ENCODE measurements at regions not wholly inside any gene's neighbourhood (a gene's known extent, or its start where the extent isn't known, plus 50 kb on each side); places are given as distances from the start of the nearest gene placed in this dataset.
"Not testable (repeated sequence)": the region's sequence is repeated elsewhere in the genome, so short reads cannot be mapped to it uniquely, and the experiment has no call there.

GRCh38 chr11:81869351-81870065 is 864.2 kb downstream of the FAM181B start:
- no peak for DNase-seq
- intact Hi-C loops (cut with DNase I) = no loop called here

- no peak for DNase-seq
- intact Hi-C loops (cut with DNase I) = no loop called here
Observed at GRCh38 chr11:81866896-81867295, 866.8 kb downstream of the FAM181B start.

- intact Hi-C loops (cut with DNase I) = no loop called here
- DNase-seq = no peak
Observed at GRCh38 chr11:81857386-81857785, 876.3 kb downstream of the FAM181B start.

- DNase-seq = no peak
- intact Hi-C loops (cut with DNase I) = no loop called here
Observed at GRCh38 chr11:81853791-81854190, 879.9 kb downstream of the FAM181B start.

DNA sequence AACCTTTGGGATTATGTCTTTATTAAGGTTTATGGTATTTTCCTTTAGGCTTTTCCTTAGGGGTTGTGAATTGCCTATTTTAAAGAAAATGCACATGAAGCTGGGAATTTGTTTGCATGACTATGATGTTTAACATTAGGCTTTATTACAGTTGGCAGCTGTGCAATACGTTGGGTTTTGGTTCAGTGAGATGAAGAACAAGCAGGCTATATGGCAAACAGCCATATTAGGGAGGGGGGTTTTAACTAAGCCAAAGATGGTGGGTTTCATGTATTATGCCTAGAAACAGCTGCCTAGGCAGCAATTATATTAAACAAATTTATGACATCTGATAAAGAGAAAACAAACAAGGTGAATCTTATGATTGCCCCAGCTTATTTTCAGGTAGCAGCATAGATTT is 880.8 kb downstream of the FAM181B start:
- no peak for DNase-seq
- intact Hi-C loops (cut with DNase I) = no loop called here

- intact Hi-C loops (cut with DNase I) = no loop called here
- no peak for DNase-seq
Observed at GRCh38 chr11:81840380-81840779, 893.3 kb downstream of the FAM181B start.

- DNase-seq = no peak
- intact Hi-C loops (cut with DNase I) = no loop called here
Observed at GRCh38 chr11:81839976-81840375, 893.7 kb downstream of the FAM181B start.

DNA sequence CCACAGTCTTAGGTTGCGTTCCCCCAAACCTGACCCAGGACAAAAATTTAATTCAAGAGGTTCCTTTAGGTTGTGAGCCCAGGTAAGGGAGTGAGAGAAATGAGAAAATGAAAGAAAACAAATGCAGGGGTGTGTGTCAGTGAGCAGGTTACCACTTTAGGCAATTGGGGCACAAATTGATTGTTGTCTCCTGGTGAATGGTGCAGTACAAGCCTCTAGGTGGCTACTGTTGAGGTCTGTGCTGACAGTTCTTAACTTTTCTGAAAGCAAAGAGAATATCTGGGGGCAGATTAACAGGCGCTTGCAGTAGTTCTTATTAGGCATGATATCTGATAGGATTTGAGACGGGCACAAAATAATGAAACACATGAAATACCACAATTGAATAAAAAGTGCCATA is 894.6 kb downstream of the FAM181B start:
- intact Hi-C loops (cut with DNase I) = no loop called here
- DNase-seq = no peak

DNA sequence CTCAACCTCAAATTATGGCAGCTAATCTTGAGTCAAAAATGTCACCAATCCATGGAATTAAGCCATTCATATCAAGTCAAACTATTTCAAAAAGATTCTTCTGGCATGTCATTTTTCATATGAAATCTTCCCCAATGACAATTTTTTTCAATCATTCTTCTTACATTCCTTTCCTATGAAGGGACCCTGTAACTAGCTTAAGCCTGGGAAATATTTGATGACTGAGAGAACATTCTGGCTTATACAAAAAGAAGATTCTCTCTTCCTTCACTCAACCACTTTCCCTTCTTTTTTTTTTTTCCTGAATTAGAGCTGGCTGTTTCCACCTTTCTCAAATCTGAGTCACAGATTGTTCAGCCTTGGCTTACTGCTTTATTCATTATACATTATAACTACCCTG is 903.7 kb downstream of the FAM181B start:
- intact Hi-C loops (cut with DNase I) = no loop called here
- no peak for DNase-seq

DNA sequence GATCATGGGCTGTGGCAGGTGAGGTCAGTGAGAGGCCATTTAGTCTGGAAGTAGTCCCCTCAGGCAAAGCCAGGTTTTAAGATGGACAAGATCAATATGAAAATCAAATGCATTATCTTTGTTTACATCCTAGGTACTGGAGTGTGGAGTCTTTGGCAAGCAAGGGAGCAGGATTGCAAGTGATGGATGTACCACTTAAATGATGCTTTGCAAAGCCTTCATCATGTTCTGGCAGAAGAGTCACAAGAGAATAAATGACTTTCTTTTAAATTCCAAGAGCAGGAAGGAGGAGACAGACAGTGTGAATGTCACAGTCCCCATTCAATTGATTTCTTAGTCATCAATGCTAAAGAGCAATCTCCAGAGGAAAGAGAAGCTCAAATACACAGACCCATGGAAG is 908.3 kb downstream of the FAM181B start:
- DNase-seq = no peak
- intact Hi-C loops (cut with DNase I) = no loop called here

- intact Hi-C loops (cut with DNase I) = no loop called here
Observed at GRCh38 chr11:81819462-81819861, 914.2 kb downstream of the FAM181B start.

GRCh38 chr11:81804858-81805257 is 928.8 kb downstream of the FAM181B start:
- DNase-seq = no peak
- intact Hi-C loops (cut with DNase I) = no loop called here

More at GRCh38 chr11:81819462-81819861, 914.2 kb downstream of the FAM181B start:
- DNase-seq = no peak

GRCh38 chr11:81802591-81802990 is 931.1 kb downstream of the FAM181B start:
- intact Hi-C loops (cut with DNase I) = no loop called here
- DNase-seq = no peak

GRCh38 chr11:81792416-81792815 is 941.2 kb downstream of the FAM181B start:
- DNase-seq = no peak
- intact Hi-C loops (cut with DNase I) = no loop called here

DNA sequence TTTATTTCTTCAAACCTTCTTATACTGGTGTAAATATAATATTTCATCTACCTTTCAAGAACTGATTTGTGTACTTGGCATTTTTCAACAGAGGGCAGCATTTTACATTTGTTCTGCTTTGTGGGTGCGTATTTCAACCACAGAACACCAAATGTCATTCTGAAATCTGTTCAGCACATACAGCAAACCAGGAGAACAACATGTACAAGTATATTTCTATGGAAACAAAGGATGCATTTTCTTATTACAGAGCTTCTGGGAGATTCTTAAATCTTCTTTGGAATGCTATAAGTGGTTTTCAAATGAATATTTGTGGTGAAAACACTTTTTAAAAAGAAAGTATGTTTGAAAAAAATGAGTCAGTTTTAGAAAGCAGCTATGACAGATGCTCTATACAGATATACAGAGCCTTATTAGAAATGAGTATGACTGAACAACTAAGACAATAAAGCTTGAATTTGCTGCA is 946.0 kb downstream of the FAM181B start:
- DNase-seq = peak in 2 of 42 donors; percentile 11 to 17
- intact Hi-C loops (cut with DNase I) = no loop called here

DNA sequence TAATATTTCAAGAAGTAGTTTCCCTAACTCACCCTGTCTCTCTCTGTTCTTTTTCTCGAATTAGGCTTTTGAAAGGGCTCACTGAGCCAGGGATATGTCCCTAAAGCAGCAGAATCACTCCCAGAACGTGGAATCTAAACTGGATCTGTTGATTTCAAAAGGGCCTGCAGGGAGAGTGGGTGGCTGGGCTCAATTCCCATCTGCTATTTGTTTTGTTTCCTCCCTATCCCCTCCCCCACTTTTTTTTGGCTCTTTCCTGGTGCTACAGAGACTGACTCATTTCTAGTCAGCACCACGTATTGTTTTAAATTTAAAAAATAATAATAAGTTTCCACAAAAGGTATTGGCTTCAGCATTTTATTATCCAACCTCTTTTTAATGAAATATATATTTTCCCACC is 961.5 kb downstream of the FAM181B start:
- DNase-seq = peak in 2 of 42 donors; percentile 13 to 39
- intact Hi-C loops (cut with DNase I) = no loop called here

DNA sequence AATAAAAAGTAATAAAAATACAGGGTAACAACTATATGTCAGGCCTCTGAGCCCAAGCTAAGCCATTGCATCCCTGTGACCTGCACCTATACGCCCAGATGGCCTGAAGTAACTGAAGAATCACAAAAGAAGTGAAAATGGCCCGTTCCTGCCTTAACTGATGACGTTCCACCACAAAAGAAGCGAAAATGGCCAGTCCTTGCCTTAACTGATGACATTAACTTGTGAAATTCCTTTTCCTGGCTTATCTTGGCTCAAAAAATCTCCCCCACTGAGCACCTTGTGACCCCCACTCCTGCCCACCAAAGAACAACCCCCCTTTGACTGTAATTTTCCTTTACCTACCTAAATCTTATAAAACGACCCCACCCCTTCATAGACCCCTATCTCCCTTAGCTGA is 963.8 kb downstream of the FAM181B start:
- DNase-seq; intact Hi-C loops (cut with DNase I): not testable (repeated sequence)

DNA sequence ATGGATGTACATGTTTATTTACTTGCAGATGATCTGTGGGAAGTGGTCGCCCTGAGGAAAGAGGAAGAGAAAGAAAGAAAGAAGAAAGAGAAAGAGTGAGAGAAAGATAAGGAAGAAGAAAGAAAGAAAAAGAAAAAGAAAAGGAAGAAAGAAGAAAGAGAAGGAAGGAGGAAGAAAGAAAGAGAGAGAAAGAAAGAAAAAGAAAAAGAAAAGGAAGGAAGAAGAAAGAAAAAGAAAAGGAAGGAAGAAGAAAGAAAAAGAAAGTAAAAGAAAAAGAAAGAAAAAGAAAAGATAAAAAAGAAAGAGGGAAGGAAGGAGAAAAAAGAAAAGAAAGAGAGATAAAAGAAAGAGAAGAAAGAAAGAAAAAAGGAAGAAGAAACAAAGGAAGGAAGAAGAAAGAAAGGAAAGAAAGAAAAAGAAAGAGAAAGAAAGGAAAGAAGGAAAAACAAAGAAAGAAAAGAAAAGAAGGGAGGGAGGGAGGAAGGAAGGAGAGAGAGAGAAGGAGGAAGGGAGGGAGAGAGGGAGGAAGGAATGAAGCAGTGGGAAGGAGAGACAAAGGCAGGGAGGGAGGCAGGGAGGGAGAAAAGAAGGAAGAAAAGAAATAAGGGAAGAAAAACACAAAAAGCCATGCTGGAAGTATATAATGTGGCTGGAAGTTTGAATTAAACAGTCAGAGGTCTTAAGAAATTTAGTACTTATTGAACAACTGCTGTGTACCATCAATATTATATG is 976.6 kb downstream of the FAM181B start:
- no peak for DNase-seq
- intact Hi-C loops (cut with DNase I) = no loop called here

DNA sequence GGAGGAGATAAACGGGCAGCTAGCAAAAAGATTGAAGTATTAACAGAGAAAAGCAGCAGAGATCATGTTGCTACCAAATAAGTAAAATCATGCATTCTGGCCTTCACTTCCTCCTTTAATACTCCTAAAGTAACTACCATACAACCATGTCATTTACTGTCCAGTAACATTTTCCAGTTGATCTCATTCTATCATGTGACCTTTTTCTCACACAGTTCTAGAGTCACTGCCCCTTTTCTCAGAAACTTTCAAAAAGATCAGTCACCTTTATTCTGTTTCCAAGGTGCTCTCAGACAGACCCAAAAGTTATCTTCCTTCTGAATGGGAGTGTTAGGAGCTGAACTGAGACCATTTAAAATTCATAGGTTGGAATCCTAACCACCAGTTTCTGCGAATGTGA is 984.4 kb downstream of the FAM181B start:
- intact Hi-C loops (cut with DNase I) = no loop called here
- DNase-seq = no peak

DNA sequence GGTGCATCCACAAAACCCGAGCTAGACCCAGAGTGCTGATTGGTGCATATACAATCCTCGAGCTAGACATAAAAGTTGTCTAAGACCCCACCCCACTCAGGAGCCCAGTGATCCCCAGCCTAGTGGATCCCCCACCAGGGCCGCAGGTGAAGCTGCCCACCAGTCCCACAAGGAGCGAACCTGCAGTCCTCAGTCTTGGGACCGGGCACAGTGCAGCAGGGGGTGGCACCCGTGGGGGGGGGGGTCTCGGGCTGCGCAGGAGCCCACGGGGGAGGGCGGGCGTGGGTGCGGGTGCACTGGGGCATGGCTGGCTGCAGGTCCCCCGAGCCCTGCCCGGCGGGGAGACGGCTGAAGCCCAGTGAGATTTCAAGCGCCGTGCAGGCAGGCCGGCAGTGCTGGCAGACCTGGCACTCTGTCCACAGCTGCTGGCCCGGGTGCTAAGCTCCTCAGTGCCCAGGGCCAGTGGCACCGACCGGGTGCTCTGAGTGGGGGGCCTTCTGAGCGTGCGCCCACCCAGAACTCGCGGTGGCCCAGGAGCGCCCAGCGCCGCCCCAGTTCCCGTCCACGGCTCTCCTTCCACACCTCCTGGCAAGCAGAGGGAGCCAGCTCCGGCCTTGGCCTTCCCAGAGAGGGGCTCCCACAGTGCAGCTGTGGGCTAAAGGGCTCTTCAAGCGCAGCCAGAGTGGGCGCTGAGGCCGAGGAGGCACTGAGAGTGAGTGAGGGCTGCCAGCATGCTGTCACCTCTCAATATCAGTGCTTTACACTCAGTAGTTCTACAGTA is 989.1 kb downstream of the FAM181B start:
- intact Hi-C loops (cut with DNase I) = no loop called here
- no peak for DNase-seq

All from head of caudate nucleus (tissue), 42 donors.